ENCODE measurements at regions not wholly inside any gene's neighbourhood (a gene's known extent, or its start where the extent isn't known, plus 50 kb on each side); places are given as distances from the start of the nearest gene placed in this dataset.

- Mint-ChIP-seq H3K4me1 (peaks cover 2% of the 10 kb centered on the region; the same call in 2 of the 3 replicates), H3K9me3 (no peaks in the 10 kb centered on the region), H3K36me3 (ENCODE audit: low read depth) (no peaks in the 10 kb centered on the region), H3K27me3 (ENCODE audit: insufficient read depth, low read depth, poor library complexity) (no peaks in the 10 kb centered on the region), H3K4me3 (no peak overlapping the region), H3K27ac (no peak overlapping the region)
- no peak overlapping the region for H3K4me3 ChIP-seq
- ATAC-seq (no peak), DNase-seq (ENCODE audit: low spot score) (no peak)
- H3K79me2 ChIP-seq (replicated peaks; ENCODE audit: insufficient read depth) = no peaks in the 10 kb centered on the region
- no peaks in the 10 kb centered on the region for H3F3A ChIP-seq (replicated peaks; ENCODE audit: low read depth)
- no peak overlapping the region for H3K27ac ChIP-seq (ENCODE audit: low read depth)
- no peaks in the 10 kb centered on the region for H3K9me2 ChIP-seq (ENCODE audit: insufficient read depth)
- peaks cover 4% of the 10 kb centered on the region; the same call in 1 of the 2 replicates for H3K4me1 ChIP-seq (ENCODE audit: insufficient read depth)
- no peak overlapping the region for H3K4me2 ChIP-seq
- TF ChIP-seq ETS1 (IDR thresholded peaks at IDR 0.05) (no peak), CREB1 (CRISPR knock-in tag; IDR thresholded peaks at IDR 0.05; ENCODE audit: low read depth) (no peak), ZNF114 (CRISPR knock-in tag; IDR thresholded peaks at IDR 0.05) (no peak), REST (IDR thresholded peaks at IDR 0.05; ENCODE audit: unreplicated experiment) (no peak), ZNF462 (CRISPR knock-in tag; IDR thresholded peaks at IDR 0.05) (no peak), EZH2phosphoT487 (IDR thresholded peaks at IDR 0.05; ENCODE audit: unreplicated experiment) (no peak), JUNB (IDR thresholded peaks at IDR 0.05; ENCODE audit: unreplicated experiment) (no peak), NANOG (IDR thresholded peaks at IDR 0.05; ENCODE audit: borderline replicate concordance) (no peak), STAT1 (IDR thresholded peaks at IDR 0.05; ENCODE audit: unreplicated experiment) (no peak), EZH2 (IDR thresholded peaks at IDR 0.05; ENCODE audit: low read depth, unreplicated experiment) (no peak), CTCF (conservative IDR thresholded peaks at IDR 0.05; ENCODE audit: low read depth in 2 of 2) (no peak), ZNF331 (CRISPR knock-in tag; IDR thresholded peaks at IDR 0.05; ENCODE audit: low read depth) (no peak), POLR2AphosphoS5 (IDR thresholded peaks at IDR 0.05; ENCODE audit: low read depth) (no peak)
- H3K27me3 ChIP-seq (ENCODE audit: insufficient read depth) = no peaks in the 10 kb centered on the region
- peak overlapping the region; percentile 39 for H2AFZ ChIP-seq
- no peaks in the 10 kb centered on the region for H3K36me3 ChIP-seq (ENCODE audit: insufficient read depth)
- H4K20me1 ChIP-seq (replicated peaks; ENCODE audit: insufficient read depth) = no peaks in the 10 kb centered on the region
Measured at GRCh38 chr6:145018027-145018426, 717.3 kb downstream of the EPM2A start.

Measured in GM23338 (cell line).